HEK293 (cell line): ENCODE measurements at regions not wholly inside any gene's neighbourhood (a gene's known extent, or its start where the extent isn't known, plus 50 kb on each side); places are given as distances from the start of the nearest gene placed in this dataset.

ENCODE experiments used
- CTCF ChIA-PET: fragments of 350-600 bp; formaldehyde crosslinking; extraction: SDS; loops from one replicate; lab custom pipeline; 2021; ENCODE audit warnings: antibody characterized with exemption; lab: Yijun Ruan, JAX
- POLR2A ChIA-PET: fragments of 300-600 bp; formaldehyde crosslinking; extraction: SDS; loops from one replicate; lab custom pipeline; 2020; ENCODE audit warnings: antibody characterized with exemption, inconsistent platforms; lab: Yijun Ruan, JAX
- H3K27ac ChIP-seq: fragments of 200-500 bp; sonication (Bioruptor generic); 2 replicates; pipeline ENCODE4 v1.5.1; 2014; ENCODE audit warnings: low read depth, low read length, control low read depth, inconsistent platforms; ENCODE audit errors: extremely low read depth
- H3K36me3 ChIP-seq, 2 experiments: fragments of 200-500 bp in 1 of 2; sonication (Bioruptor generic) in 1 of 2; 1 replicate in 1 of 2; 2 replicates in 1 of 2; pipeline ENCODE4 v1.5.1; 2014 to 2017; ENCODE audit warnings: inconsistent platforms in 2 of 2, low read length in 2 of 2; ENCODE audit not compliant: control insufficient read depth in 2 of 2, insufficient read depth in 1 of 2
- H3K4me1 ChIP-seq: fragments of 200-500 bp; sonication (Bioruptor generic); 2 replicates; pipeline ENCODE4 v1.5.1; 2014; ENCODE audit warnings: mild to moderate bottlenecking, low read length, inconsistent platforms; ENCODE audit not compliant: control insufficient read depth, insufficient read depth
- H3K4me3 ChIP-seq: 2 replicates; pipeline ENCODE4 v1.5.1; 2011; ENCODE audit warnings: low read depth, mild to moderate bottlenecking, control low read depth, low read length, moderate library complexity
- H3K9me3 ChIP-seq: fragments of 200-500 bp; sonication (Bioruptor generic); 2 replicates; pipeline ENCODE4 v1.5.1; 2014; ENCODE audit warnings: low read depth, low read length, inconsistent platforms; ENCODE audit not compliant: control insufficient read depth, insufficient read depth
- OSR2 ChIP-seq: fragments of 450-650 bp; formaldehyde crosslinking; IDR thresholded peaks from 2 replicates; pipeline ENCODE4 v1.5.1; 2016; ENCODE audit warnings: missing biosample characterization, missing genetic modification characterization
- REPIN1 ChIP-seq: fragments of 450-650 bp; formaldehyde crosslinking; IDR thresholded peaks from 2 replicates; pipeline ENCODE4 v1.5.1; 2017; ENCODE audit warnings: missing biosample characterization, missing genetic modification characterization, low read depth
- SETDB1 ChIP-seq: IDR thresholded peaks from one replicate; pipeline ENCODE4 v1.6.1; 2017; ENCODE audit warnings: mild to moderate bottlenecking, low read length, moderate library complexity, mixed read lengths; ENCODE audit not compliant: insufficient read length
- ZBTB11 ChIP-seq: fragments of 450-650 bp; formaldehyde crosslinking; conservative IDR thresholded peaks from 2 replicates; pipeline ENCODE4 v1.5.1; 2016; ENCODE audit warnings: low read depth, missing biosample characterization, missing genetic modification characterization
- ZBTB6 ChIP-seq: fragments of 450-650 bp; formaldehyde crosslinking; IDR thresholded peaks from 2 replicates; pipeline ENCODE4 v1.5.1; 2017; ENCODE audit warnings: missing biosample characterization, missing genetic modification characterization
- ZNF10 ChIP-seq: fragments of 450-650 bp; formaldehyde crosslinking; IDR thresholded peaks from 2 replicates; pipeline ENCODE4 v1.5.1; 2017; ENCODE audit warnings: missing biosample characterization, missing genetic modification characterization
- ZNF146 ChIP-seq: fragments of 450-650 bp; formaldehyde crosslinking; IDR thresholded peaks from 2 replicates; pipeline ENCODE4 v1.5.1; 2016; ENCODE audit warnings: missing biosample characterization, missing genetic modification characterization
- ZNF426 ChIP-seq: fragments of 450-650 bp; formaldehyde crosslinking; IDR thresholded peaks from 2 replicates; pipeline ENCODE4 v1.5.1; 2017; ENCODE audit warnings: missing biosample characterization, missing genetic modification characterization, mild to moderate bottlenecking, inconsistent platforms, moderate library complexity
- ZNF561 ChIP-seq: fragments of 450-650 bp; IDR thresholded peaks from 2 replicates; pipeline ENCODE4 v1.5.1; 2018; ENCODE audit warnings: missing biosample characterization, missing genetic modification characterization, borderline replicate concordance
- ZNF624 ChIP-seq: fragments of 450-650 bp; formaldehyde crosslinking; IDR thresholded peaks from 2 replicates; pipeline ENCODE4 v1.5.1; 2017; ENCODE audit warnings: missing biosample characterization, missing genetic modification characterization
- ZNF664 ChIP-seq: fragments of 450-650 bp; formaldehyde crosslinking; IDR thresholded peaks from 2 replicates; pipeline ENCODE4 v1.5.1; 2016; ENCODE audit warnings: missing biosample characterization, missing genetic modification characterization
- ZNF776 ChIP-seq: fragments of 450-650 bp; formaldehyde crosslinking; IDR thresholded peaks from 2 replicates; pipeline ENCODE4 v1.5.0; 2017; ENCODE audit warnings: missing biosample characterization, missing genetic modification characterization, borderline replicate concordance
- ZNF785 ChIP-seq: fragments of 450-650 bp; formaldehyde crosslinking; IDR thresholded peaks from 2 replicates; pipeline ENCODE4 v1.5.1; 2016; ENCODE audit warnings: missing biosample characterization, missing genetic modification characterization
- ZNF791 ChIP-seq: fragments of 450-650 bp; formaldehyde crosslinking; IDR thresholded peaks from 2 replicates; pipeline ENCODE4 v1.5.1; 2016; ENCODE audit warnings: missing biosample characterization, missing genetic modification characterization
- ZNF792 ChIP-seq: fragments of 450-650 bp; formaldehyde crosslinking; IDR thresholded peaks from 2 replicates; pipeline ENCODE4 v1.5.1; 2016; ENCODE audit warnings: missing biosample characterization, missing genetic modification characterization
- TF ChIP-seq, protein P1 (sequence below): fragments of 450-650 bp; formaldehyde crosslinking; IDR thresholded peaks from 2 replicates; pipeline ENCODE4 v1.5.1; 2017; ENCODE audit warnings: missing biosample characterization, missing genetic modification characterization

- POLR2A ChIA-PET: no interaction called here
- Histone ChIP-seq H3K27ac (no peak overlapping the region), H3K4me1 (no peaks in the 10 kb centered on the region; the same call in 1 of the 2 replicates), H3K4me3 (no peak overlapping the region), H3K9me3 (no peaks in the 10 kb centered on the region), H3K36me3 (no peaks in the 10 kb centered on the region)
- CTCF ChIA-PET: no interaction called here
- TF ChIP-seq ZNF792 (tag by site-specific recombination): no peak
- no peak for TF ChIP-seq ZNF776
- no peak for TF ChIP-seq ZBTB6 (tag by site-specific recombination)
- no peak for TF ChIP-seq ZNF624
- no peak for TF ChIP-seq ZBTB11 (tag by site-specific recombination)
- TF ChIP-seq ZNF146: no peak
- TF ChIP-seq ZNF561 (tag by site-specific recombination): no peak
- TF ChIP-seq ZNF664: no peak
- no peak for TF ChIP-seq ZNF10 (tag by site-specific recombination)
- no peak for TF ChIP-seq ZNF785 (tag by site-specific recombination)
- TF ChIP-seq ZNF791 (tag by site-specific recombination): no peak
- TF ChIP-seq SETDB1: no peak
- no peak for TF ChIP-seq OSR2
These were observed 83.5 kb upstream of the DOCK9 start for GRCh38 chr13:99061411-99061810.

- TF ChIP-seq, protein P1, sequence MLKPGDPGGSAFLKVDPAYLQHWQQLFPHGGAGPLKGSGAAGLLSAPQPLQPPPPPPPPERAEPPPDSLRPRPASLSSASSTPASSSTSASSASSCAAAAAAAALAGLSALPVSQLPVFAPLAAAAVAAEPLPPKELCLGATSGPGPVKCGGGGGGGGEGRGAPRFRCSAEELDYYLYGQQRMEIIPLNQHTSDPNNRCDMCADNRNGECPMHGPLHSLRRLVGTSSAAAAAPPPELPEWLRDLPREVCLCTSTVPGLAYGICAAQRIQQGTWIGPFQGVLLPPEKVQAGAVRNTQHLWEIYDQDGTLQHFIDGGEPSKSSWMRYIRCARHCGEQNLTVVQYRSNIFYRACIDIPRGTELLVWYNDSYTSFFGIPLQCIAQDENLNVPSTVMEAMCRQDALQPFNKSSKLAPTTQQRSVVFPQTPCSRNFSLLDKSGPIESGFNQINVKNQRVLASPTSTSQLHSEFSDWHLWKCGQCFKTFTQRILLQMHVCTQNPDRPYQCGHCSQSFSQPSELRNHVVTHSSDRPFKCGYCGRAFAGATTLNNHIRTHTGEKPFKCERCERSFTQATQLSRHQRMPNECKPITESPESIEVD: peak; percentile 50
- no peak for TF ChIP-seq ZNF426 (tag by site-specific recombination)
- ChIA-PET CTCF (no interaction called here), POLR2A (no interaction called here)
- no peaks in the 10 kb centered on the region for H3K36me3 ChIP-seq
- no peak overlapping the region for H3K4me3 ChIP-seq
- H3K27ac ChIP-seq: no peak overlapping the region
- no peaks in the 10 kb centered on the region; the same call in 1 of the 2 replicates for H3K4me1 ChIP-seq
- H3K9me3 ChIP-seq: no peaks in the 10 kb centered on the region
These were observed 84.7 kb upstream of the DOCK9 start for GRCh38 chr13:99062593-99062992.

GRCh38 chr13:99063178-99063577 lies 85.3 kb upstream of the DOCK9 start:
- Histone ChIP-seq H3K4me1 (no peaks in the 10 kb centered on the region; the same call in 1 of the 2 replicates), H3K9me3 (no peaks in the 10 kb centered on the region)
- ChIA-PET POLR2A (no interaction called here), CTCF (no interaction called here)
- no peak for TF ChIP-seq REPIN1 (tag by site-specific recombination)
- TF ChIP-seq, all 188 proteins: peak for 0
- H3K36me3 ChIP-seq: no peaks in the 10 kb centered on the region
- no peak overlapping the region for H3K27ac ChIP-seq
- H3K4me3 ChIP-seq: no peak overlapping the region
